RWPE2 (cell line): ENCODE measurements at regions not wholly inside any gene's neighbourhood (a gene's known extent, or its start where the extent isn't known, plus 50 kb on each side); places are given as distances from the start of the nearest gene placed in this dataset.

Experiments used
- ATAC-seq: fragments of 200-7000 bp; cut with Tn5 transposase; 3 replicates; pipeline ENCODE4 v1.9.1; 2021; ENCODE audit warnings: low read depth
- DNase-seq: peaks from one replicate; pipeline ENCODE4 v3.0.0-alpha.2; 2020; ENCODE audit warnings: low spot score
- H3K27ac ChIP-seq: fragments of 450-650 bp; 2 replicates; pipeline ENCODE4 v1.5.1; 2017; ENCODE audit warnings: mild to moderate bottlenecking; ENCODE audit not compliant: poor library complexity, severe bottlenecking
- H3K27me3 ChIP-seq: fragments of 250-450 bp; sonication (Bioruptor Pico); 2 replicates; pipeline ENCODE4 v1.5.1; 2021; ENCODE audit warnings: mild to moderate bottlenecking, moderate library complexity; ENCODE audit not compliant: insufficient read depth, poor library complexity, severe bottlenecking
- H3K36me3 ChIP-seq: fragments of 250-450 bp; sonication (Bioruptor Pico); 2 replicates; pipeline ENCODE4 v1.5.1; 2020; ENCODE audit warnings: low read depth, mild to moderate bottlenecking, moderate library complexity
- H3K4me1 ChIP-seq: fragments of 250-450 bp; sonication (Bioruptor Pico); 2 replicates; pipeline ENCODE4 v1.5.1; 2021; ENCODE audit warnings: mild to moderate bottlenecking, moderate library complexity; ENCODE audit not compliant: insufficient read depth, poor library complexity, severe bottlenecking
- H3K4me3 ChIP-seq: fragments of 250-450 bp; sonication (Bioruptor Pico); 2 replicates; pipeline ENCODE4 v1.5.1; 2021; ENCODE audit warnings: mild to moderate bottlenecking, moderate library complexity; ENCODE audit not compliant: severe bottlenecking
- H3K9me3 ChIP-seq: fragments of 250-450 bp; sonication (Bioruptor Pico); 2 replicates; pipeline ENCODE4 v1.5.1; 2021; ENCODE audit warnings: mild to moderate bottlenecking, moderate library complexity; ENCODE audit not compliant: severe bottlenecking
- TF ChIP-seq, protein P1 (sequence below): fragments of 450-650 bp; IDR thresholded peaks from one replicate; pipeline ENCODE4 v1.5.1; 2017; ENCODE audit warnings: mild to moderate bottlenecking, moderate library complexity; ENCODE audit not compliant: poor library complexity, severe bottlenecking

DNA sequence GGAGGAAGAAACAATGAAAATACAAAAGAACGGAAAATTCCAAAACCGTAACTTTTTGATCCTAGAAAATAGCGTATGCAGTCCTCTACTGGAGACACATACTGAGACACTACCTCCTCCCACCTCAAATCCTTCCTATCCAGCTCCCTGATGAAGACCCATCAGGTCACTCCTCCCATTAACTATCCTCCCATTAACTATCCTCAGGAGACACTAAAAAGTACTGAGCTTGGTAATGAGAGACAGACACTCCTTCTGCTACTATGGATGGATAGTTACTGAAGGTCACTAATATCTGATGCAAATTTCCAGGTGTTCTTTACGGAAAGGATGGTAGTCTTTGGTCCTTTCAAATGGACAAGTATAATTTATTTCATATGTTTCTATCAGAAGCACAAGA is 237.5 kb upstream of the BLID start:
- H3K36me3 ChIP-seq: no peaks in the 10 kb centered on the region
- TF ChIP-seq, protein P1, sequence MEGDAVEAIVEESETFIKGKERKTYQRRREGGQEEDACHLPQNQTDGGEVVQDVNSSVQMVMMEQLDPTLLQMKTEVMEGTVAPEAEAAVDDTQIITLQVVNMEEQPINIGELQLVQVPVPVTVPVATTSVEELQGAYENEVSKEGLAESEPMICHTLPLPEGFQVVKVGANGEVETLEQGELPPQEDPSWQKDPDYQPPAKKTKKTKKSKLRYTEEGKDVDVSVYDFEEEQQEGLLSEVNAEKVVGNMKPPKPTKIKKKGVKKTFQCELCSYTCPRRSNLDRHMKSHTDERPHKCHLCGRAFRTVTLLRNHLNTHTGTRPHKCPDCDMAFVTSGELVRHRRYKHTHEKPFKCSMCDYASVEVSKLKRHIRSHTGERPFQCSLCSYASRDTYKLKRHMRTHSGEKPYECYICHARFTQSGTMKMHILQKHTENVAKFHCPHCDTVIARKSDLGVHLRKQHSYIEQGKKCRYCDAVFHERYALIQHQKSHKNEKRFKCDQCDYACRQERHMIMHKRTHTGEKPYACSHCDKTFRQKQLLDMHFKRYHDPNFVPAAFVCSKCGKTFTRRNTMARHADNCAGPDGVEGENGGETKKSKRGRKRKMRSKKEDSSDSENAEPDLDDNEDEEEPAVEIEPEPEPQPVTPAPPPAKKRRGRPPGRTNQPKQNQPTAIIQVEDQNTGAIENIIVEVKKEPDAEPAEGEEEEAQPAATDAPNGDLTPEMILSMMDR: no peak
- no peak overlapping the region for H3K27ac ChIP-seq
- H3K4me3 ChIP-seq: no peak overlapping the region
- no peaks in the 10 kb centered on the region for H3K4me1 ChIP-seq
- DNase-seq (no peak), ATAC-seq (no peak)
- no peaks in the 10 kb centered on the region for H3K27me3 ChIP-seq
- H3K9me3 ChIP-seq: no peaks in the 10 kb centered on the region

DNA sequence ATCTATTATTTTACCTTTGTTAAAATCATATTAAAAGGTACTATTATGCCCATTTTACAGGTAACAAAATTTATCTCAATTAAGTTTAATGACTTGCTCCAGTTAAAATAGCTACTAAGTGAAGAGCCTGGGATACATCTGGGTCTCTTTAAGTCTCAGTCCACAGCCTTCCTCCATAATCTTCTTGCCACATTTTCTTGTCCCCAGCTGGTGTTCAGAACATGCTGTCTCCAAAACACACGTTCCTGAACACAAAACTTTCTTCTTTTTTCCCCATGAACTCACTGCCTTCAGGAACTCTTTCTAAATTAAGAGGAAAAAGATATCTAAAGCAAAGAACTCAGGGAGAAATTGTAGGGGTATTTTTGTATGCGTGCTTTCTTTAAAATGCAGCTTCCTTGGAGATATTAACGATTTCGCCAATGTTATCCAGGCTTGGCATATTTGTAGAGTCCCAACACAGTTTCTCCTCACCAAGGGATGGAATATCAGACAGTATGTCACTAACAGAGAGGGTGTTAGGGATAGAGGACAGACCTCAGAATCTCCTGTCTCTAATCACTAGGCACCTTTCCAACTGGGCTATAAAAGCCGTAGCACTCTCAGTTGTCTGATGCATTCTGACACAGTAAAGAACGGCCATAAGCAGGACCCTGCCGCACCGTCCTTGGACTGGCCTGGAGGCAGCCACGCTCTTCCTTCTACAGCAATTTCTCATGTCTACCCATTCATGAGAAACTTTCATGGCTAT is 232.8 kb upstream of the BLID start:
- ATAC-seq (no peak), DNase-seq (no peak)
- Histone ChIP-seq H3K27ac (no peak overlapping the region), H3K27me3 (no peaks in the 10 kb centered on the region), H3K4me3 (no peak overlapping the region), H3K4me1 (peaks cover 12% of the 10 kb centered on the region), H3K9me3 (no peaks in the 10 kb centered on the region), H3K36me3 (no peaks in the 10 kb centered on the region)
- TF ChIP-seq, protein P1: no peak

DNA sequence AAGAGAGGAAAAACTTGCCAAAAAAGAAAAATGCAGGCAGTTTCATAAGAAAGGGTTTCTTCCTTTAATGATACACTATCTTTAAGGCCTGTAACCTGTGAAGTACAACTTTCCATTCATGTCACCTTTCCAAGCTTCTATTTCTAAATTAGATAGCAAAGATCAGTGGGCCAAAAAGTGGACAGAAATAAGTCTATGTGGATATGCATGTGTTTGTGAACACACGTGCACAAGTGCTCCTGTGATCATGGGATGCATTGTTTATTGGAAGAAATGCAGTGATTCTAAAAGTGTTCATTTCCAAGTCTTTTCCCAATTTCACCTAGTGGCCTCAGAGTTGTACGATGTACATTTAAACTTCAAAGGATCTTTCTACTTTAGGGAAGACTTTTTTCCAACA is 230.0 kb upstream of the BLID start:
- Histone ChIP-seq H3K27ac (no peak overlapping the region), H3K4me1 (peaks cover 26% of the 10 kb centered on the region), H3K27me3 (no peaks in the 10 kb centered on the region), H3K9me3 (no peaks in the 10 kb centered on the region), H3K36me3 (no peaks in the 10 kb centered on the region), H3K4me3 (no peak overlapping the region)
- no peak for ATAC-seq
- no peak for DNase-seq
- TF ChIP-seq, protein P1: no peak

DNA sequence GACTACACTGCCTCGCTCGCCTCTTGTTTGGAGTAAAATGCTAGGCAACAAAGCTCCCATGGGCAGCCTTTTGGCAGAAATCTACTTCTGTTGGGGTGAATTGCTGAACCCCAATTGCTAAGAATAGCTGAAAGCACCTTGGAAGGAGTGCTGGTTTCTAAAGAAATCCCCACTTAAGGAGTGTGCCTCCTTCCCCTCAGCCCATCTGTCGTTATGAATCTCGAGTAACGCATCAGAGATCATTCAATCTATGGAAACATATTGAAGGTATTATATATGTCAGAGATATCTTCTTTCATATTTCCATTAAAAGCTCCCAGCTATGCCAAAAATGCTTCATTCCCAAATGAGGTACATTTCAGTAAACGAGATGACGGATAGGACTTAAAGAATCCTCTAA is 229.6 kb upstream of the BLID start:
- TF ChIP-seq, protein P1: no peak
- ATAC-seq: no peak
- Histone ChIP-seq H3K27me3 (no peaks in the 10 kb centered on the region), H3K4me1 (peaks cover 26% of the 10 kb centered on the region), H3K4me3 (no peak overlapping the region), H3K27ac (no peak overlapping the region), H3K9me3 (no peaks in the 10 kb centered on the region), H3K36me3 (no peaks in the 10 kb centered on the region)
- no peak for DNase-seq

DNA sequence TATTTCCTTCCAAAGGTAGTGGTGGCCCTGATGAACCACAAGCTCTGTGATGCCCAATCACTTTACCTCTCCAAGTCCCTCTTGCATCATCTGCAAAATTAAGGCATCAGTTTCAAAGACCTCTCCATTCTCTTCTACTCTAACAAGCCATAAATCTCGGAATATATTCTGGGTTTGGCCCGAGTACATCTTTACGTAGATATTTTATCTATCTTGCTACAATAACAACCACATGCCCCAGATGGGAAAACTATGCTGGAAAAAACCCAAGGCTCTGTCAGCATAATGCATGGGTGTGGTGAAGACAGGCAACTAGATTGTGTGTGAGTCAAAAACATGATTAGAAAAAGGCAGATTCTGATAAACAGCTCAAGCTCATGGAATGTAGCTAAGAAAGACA is 228.2 kb upstream of the BLID start:
- H3K27ac ChIP-seq: peak overlapping the region; percentile 22

More for the DNA sequence above, 228.2 kb upstream of the BLID start:
- ATAC-seq (peak; percentile 70), DNase-seq (no peak)
- TF ChIP-seq, protein P1: no peak
- H3K4me3 ChIP-seq: no peak overlapping the region
- no peaks in the 10 kb centered on the region for H3K27me3 ChIP-seq
- H3K9me3 ChIP-seq: no peaks in the 10 kb centered on the region
- H3K36me3 ChIP-seq: no peaks in the 10 kb centered on the region
- peaks cover 26% of the 10 kb centered on the region for H3K4me1 ChIP-seq
